Tibial artery (tissue), 4 donors: ENCODE measurements at regions not wholly inside any gene's neighbourhood (a gene's known extent, or its start where the extent isn't known, plus 50 kb on each side); places are given as distances from the start of the nearest gene placed in this dataset.

Experiments
- DNase-seq, 2 donors: peaks; one replicate each; pipeline ENCODE4 v3.0.0-alpha.2; 2019
- H3K27ac ChIP-seq, 2 donors: fragments of 200-600 bp; sonication (generic) in 1 of 2; 1 replicate in 1 of 2; 2 replicates in 1 of 2; pipeline ENCODE4 v1.5.1; 2018 to 2019; ENCODE audit warnings: mild to moderate bottlenecking in 1 of 2
- H3K27me3 ChIP-seq, 2 donors: fragments of 200-600 bp; sonication (generic) in 1 of 2; one replicate each; pipeline versions ENCODE4 v1.5.1 to v1.6.0; 2016 to 2019
- H3K36me3 ChIP-seq, 3 donors: fragments of 200-600 bp; sonication (generic) in 2 of 3; one replicate each; pipeline ENCODE4 v1.5.1; 2016 to 2019; ENCODE audit warnings: mild to moderate bottlenecking in 2 of 3
- H3K4me1 ChIP-seq, 4 donors: fragments of 200-600 bp; sonication (generic) in 2 of 4; 1 replicate in 3 of 4; 2 replicates in 1 of 4; pipeline ENCODE4 v1.5.1; 2016 to 2019
- H3K4me3 ChIP-seq, 2 donors: fragments of 200-600 bp; sonication (generic) in 1 of 2; 1 replicate in 1 of 2; 2 replicates in 1 of 2; pipeline ENCODE4 v1.5.1; 2018 to 2019; ENCODE audit warnings: mild to moderate bottlenecking in 2 of 2
- H3K9me3 ChIP-seq, 3 donors: fragments of 200-600 bp; sonication (generic) in 1 of 3; one replicate each; pipeline ENCODE4 v1.5.1; 2016 to 2019
- intact Hi-C: fragments of 100-400 bp; cut with DNase I; formaldehyde crosslinking; loops from one replicate; pipeline ENCODE4 v1.15.0; 2023; ENCODE audit warnings: low total_unique reads
- TF ChIP-seq, protein P1 (sequence below), 2 experiments: fragments of 200-600 bp in 1 of 2; fragments of 450-650 bp in 1 of 2; IDR thresholded peaks; one replicate each; pipeline ENCODE4 v1.5.1; 2017 to 2019; ENCODE audit warnings: antibody characterized with exemption in 2 of 2, mild to moderate bottlenecking in 1 of 2, moderate library complexity in 1 of 2

DNA sequence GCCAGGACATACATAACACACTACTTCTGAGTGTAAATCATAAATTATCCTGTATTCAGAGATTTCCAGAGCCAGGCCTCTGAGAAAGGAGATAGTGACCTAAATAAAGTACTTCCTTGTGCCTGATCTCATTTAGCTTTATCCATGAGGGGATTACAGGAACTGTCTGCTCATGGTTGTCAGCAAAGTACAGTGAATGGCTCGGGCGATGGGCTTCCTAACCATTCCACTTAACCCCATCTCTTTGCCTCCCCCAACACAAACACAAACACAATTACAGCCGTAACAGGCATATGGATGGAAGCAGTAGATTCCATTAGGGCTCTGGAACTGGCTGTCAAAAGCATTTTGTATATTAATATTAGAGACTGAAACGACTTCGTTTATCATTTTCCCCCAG lies 206.7 kb upstream of the CPNE8 start:
- intact Hi-C loops, result no loop called here
- DNase-seq, result no peak
- Histone ChIP-seq H3K36me3 (no peaks in the 10 kb centered on the region), H3K9me3 (no peaks in the 10 kb centered on the region), H3K27me3 (no peaks in the 10 kb centered on the region), H3K4me3 (no peak overlapping the region), H3K27ac (no peak overlapping the region), H3K4me1 (no peaks in the 10 kb centered on the region)
- TF ChIP-seq, protein P1, sequence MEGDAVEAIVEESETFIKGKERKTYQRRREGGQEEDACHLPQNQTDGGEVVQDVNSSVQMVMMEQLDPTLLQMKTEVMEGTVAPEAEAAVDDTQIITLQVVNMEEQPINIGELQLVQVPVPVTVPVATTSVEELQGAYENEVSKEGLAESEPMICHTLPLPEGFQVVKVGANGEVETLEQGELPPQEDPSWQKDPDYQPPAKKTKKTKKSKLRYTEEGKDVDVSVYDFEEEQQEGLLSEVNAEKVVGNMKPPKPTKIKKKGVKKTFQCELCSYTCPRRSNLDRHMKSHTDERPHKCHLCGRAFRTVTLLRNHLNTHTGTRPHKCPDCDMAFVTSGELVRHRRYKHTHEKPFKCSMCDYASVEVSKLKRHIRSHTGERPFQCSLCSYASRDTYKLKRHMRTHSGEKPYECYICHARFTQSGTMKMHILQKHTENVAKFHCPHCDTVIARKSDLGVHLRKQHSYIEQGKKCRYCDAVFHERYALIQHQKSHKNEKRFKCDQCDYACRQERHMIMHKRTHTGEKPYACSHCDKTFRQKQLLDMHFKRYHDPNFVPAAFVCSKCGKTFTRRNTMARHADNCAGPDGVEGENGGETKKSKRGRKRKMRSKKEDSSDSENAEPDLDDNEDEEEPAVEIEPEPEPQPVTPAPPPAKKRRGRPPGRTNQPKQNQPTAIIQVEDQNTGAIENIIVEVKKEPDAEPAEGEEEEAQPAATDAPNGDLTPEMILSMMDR (IDR thresholded peaks at IDR 0.05), result no peak

DNA sequence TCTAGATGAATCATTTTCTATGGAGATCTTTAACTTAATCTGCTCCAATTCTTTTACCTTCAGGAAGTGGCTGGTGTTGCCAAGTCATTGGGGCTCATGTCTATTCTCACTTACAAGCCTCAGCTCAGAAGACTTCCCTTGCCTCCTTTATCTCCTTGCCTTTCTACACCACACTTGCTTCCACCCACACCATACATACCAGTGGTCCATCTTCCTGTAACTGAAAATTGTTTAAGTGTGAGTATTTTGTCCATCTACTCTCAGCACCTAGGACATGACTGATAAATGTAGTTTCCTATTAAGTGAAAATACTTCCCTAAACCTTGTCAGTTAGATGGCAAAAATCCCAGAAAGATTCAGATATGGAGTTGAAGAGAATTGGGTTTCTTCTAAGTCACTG lies 199.7 kb upstream of the CPNE8 start:
- TF ChIP-seq, protein P1 (IDR thresholded peaks at IDR 0.05), result no peak
- Histone ChIP-seq H3K27ac (no peak overlapping the region), H3K36me3 (no peaks in the 10 kb centered on the region), H3K27me3 (no peaks in the 10 kb centered on the region), H3K4me1 (no peaks in the 10 kb centered on the region), H3K4me3 (no peak overlapping the region), H3K9me3 (no peaks in the 10 kb centered on the region)
- intact Hi-C loops, result no loop called here
- DNase-seq, result no peak

- Histone ChIP-seq H3K36me3 (no peaks in the 10 kb centered on the region), H3K27ac (no peak overlapping the region), H3K27me3 (no peaks in the 10 kb centered on the region), H3K9me3 (no peaks in the 10 kb centered on the region), H3K4me1 (no peaks in the 10 kb centered on the region), H3K4me3 (no peak overlapping the region)
- TF ChIP-seq, protein P1 (IDR thresholded peaks at IDR 0.05), result peak; percentile 60 to 71
- DNase-seq, result no peak
- intact Hi-C loops, result loop anchor here (5.0 kb wide), 2 partner anchors 191 to 776 kb away; no protein-coding TSS in a partner anchor
Measured at GRCh38 chr12:39103552-39104165, 198.3 kb upstream of the CPNE8 start.

- no peaks in the 10 kb centered on the region for H3K36me3 ChIP-seq
- H3K9me3 ChIP-seq, result no peaks in the 10 kb centered on the region
- TF ChIP-seq, protein P1 (IDR thresholded peaks at IDR 0.05), result no peak
- DNase-seq, result no peak
- no peak overlapping the region for H3K4me3 ChIP-seq
- no peaks in the 10 kb centered on the region for H3K4me1 ChIP-seq
- no peaks in the 10 kb centered on the region for H3K27me3 ChIP-seq
- no peak overlapping the region for H3K27ac ChIP-seq
- intact Hi-C loops, result loop anchor here (5.0 kb wide), 2 partner anchors 190 to 775 kb away; no protein-coding TSS in a partner anchor
Measured at GRCh38 chr12:39102474-39103209, 197.3 kb upstream of the CPNE8 start.

DNA sequence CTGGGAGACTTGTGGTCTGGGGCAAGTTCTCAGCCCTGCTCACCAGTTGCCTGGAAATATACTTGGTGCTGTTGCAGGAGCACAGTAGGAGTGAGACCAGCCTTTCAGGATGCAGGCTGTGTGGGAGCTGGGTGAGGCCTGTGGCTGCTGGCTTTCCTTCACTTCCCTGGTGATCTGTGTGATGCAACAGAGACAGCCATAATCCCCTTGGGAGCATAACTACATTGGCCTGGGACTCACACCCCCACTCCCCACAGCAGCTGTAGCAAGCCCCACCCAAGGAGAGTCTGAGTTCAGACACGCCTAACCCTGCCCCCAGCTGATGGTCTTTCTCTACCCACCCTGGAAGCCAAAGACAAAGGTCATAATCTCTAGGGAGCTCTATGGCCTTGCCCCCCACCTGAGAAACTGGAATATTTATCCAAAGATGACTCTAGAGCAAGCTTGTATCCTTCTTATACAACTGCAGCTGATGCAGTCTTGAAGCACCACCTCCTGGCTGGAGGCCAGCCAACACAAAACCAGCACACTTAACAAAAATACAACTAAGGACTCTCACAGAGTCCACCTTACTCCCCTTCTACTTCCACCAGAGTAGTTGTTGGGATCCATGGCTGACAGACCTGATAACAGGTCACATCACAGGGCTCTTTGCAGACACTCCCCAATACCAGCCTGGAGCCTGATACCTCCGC lies 190.4 kb upstream of the CPNE8 start:
- Histone ChIP-seq H3K27ac (no peak overlapping the region), H3K4me3 (no peak overlapping the region), H3K27me3 (peaks cover 0 to 6% of the 10 kb centered on the region in 2 donors), H3K4me1 (no peaks in the 10 kb centered on the region), H3K9me3 (no peaks in the 10 kb centered on the region), H3K36me3 (no peaks in the 10 kb centered on the region)
- no peak for DNase-seq
- intact Hi-C loops, result no loop called here
- TF ChIP-seq, protein P1 (IDR thresholded peaks at IDR 0.05), result no peak
